K562 (cell line): ENCODE measurements at regions not wholly inside any gene's neighbourhood (a gene's known extent, or its start where the extent isn't known, plus 50 kb on each side); places are given as distances from the start of the nearest gene placed in this dataset.

Experiments used
- ATAC-seq: fragments of 200-7000 bp; cut with Tn5 transposase; 3 replicates; pipeline ENCODE4 v1.9.1; 2020; ENCODE audit warnings: moderate library complexity
- BruUV-seq: library from RNA; stranded (reverse); fragments of 400-500 nt; replicated peaks from 2 replicates; lab custom pipeline; 2021; lab: Mats Ljungman, UMichigan
- CTCF ChIA-PET: fragments of 300-600 bp; formaldehyde crosslinking; extraction: SDS; loops from one replicate; lab custom pipeline; 2021; ENCODE audit warnings: low intra/inter-chr PET ratio; lab: Yijun Ruan, JAX
- POLR2A ChIA-PET: fragments of 300-600, 350-650 bp; sonication (Branson Sonifier 250); formaldehyde crosslinking; extraction: SDS; loops from one replicate; lab custom pipeline; 2021; ENCODE audit warnings: antibody characterized with exemption, inconsistent platforms; lab: Yijun Ruan, JAX
- DNase-seq, 4 experiments: peaks; one replicate each; pipeline versions ENCODE4 v3.0.0 to v3.0.0-alpha.2; 2011 to 2018; ENCODE audit warnings: low spot score in 3 of 4, mixed read lengths in 3 of 4; ENCODE audit errors: extremely low read depth in 1 of 4
- FAIRE-seq: peaks from 2 replicates; lab custom pipeline; 2011; peaks lifted over from hg19 to GRCh38; lab: Jason Lieb, UNC
- H2AFZ ChIP-seq: 2 replicates; pipeline ENCODE4 v1.6.0; 2011; ENCODE audit warnings: low read depth, low read length, control low read depth, inconsistent platforms
- H3K27ac ChIP-seq: fragments of 200-600 bp; 3 replicates; pipeline ENCODE4 v1.8.0; 2011; ENCODE audit warnings: low read depth, mild to moderate bottlenecking, control low read depth, inconsistent platforms, low read length, moderate library complexity, mixed read lengths; ENCODE audit errors: extremely low read depth
- H3K27me3 ChIP-seq, 2 experiments: fragments of 300-600 bp in 1 of 2; 2 replicates in 1 of 2; 3 replicates in 1 of 2; pipeline versions ENCODE4 v1.6.0 to v1.8.0; 2011; ENCODE audit warnings: inconsistent platforms in 2 of 2, low read length in 2 of 2, mild to moderate bottlenecking in 1 of 2, mixed read lengths in 1 of 2, moderate library complexity in 1 of 2; ENCODE audit not compliant: control insufficient read depth in 2 of 2, insufficient read depth in 2 of 2
- H3K36me3 ChIP-seq: fragments of 300-600 bp; 3 replicates; pipeline ENCODE4 v1.8.0; 2011; ENCODE audit warnings: mild to moderate bottlenecking, low read length, inconsistent platforms; ENCODE audit not compliant: control insufficient read depth, insufficient read depth
- H3K4me1 ChIP-seq, 2 experiments: fragments of 200-600 bp in 1 of 2; replicated peaks in 1 of 2; 2 replicates in 1 of 2; 3 replicates in 1 of 2; pipeline versions ENCODE4 v1.5.1 to v1.8.0; 2011; ENCODE audit warnings: inconsistent platforms in 2 of 2, low read length in 2 of 2, mild to moderate bottlenecking in 1 of 2, mixed read lengths in 1 of 2, moderate library complexity in 1 of 2; ENCODE audit not compliant: control insufficient read depth in 2 of 2, insufficient read depth in 2 of 2
- H3K4me2 ChIP-seq: 2 replicates; pipeline ENCODE4 v1.6.1; 2011; ENCODE audit warnings: low read length, control low read depth, inconsistent platforms, mixed read lengths; ENCODE audit not compliant: insufficient read depth
- H3K4me3 ChIP-seq: fragments of 200-600 bp; sonication (generic), shearing (Covaris generic); 2 replicates; pipeline ENCODE4 v1.5.1; 2016; ENCODE audit warnings: control low read depth, inconsistent platforms
- H3K79me2 ChIP-seq: fragments of 200-600 bp; 3 replicates; pipeline ENCODE4 v1.8.0; 2011; ENCODE audit warnings: low read length, inconsistent platforms; ENCODE audit not compliant: control insufficient read depth, insufficient read depth
- H3K9ac ChIP-seq, 2 experiments: 2 replicates each; pipeline versions ENCODE4 v1.6.0 to v1.6.1; 2011; ENCODE audit warnings: low read depth in 2 of 2, low read length in 2 of 2, control low read depth in 1 of 2, inconsistent platforms in 1 of 2, mild to moderate bottlenecking in 1 of 2, mixed read lengths in 1 of 2; ENCODE audit not compliant: insufficient read depth in 1 of 2
- H3K9me1 ChIP-seq: one replicate; pipeline ENCODE4 v1.6.0; 2011; ENCODE audit warnings: inconsistent platforms, mild to moderate bottlenecking, low read length, moderate library complexity; ENCODE audit not compliant: control insufficient read depth, insufficient read depth
- H3K9me3 ChIP-seq: replicated peaks from 2 replicates; pipeline ENCODE4 v1.5.1; 2011; ENCODE audit warnings: low read depth, low read length, inconsistent platforms; ENCODE audit not compliant: control insufficient read depth, insufficient read depth
- H4K20me1 ChIP-seq: replicated peaks from 2 replicates; pipeline ENCODE4 v1.6.1; 2011; ENCODE audit warnings: low read length, inconsistent platforms, mixed read lengths; ENCODE audit not compliant: control insufficient read depth, insufficient read depth
- ASH1L ChIP-seq: fragments of 450-650 bp; IDR thresholded peaks from 2 replicates; pipeline ENCODE4 v1.6.1; 2018; ENCODE audit warnings: borderline replicate concordance, mild to moderate bottlenecking, low read depth; ENCODE audit not compliant: partially characterized antibody
- ELK1 ChIP-seq: sonication (generic); formaldehyde crosslinking; IDR thresholded peaks from 2 replicates; pipeline ENCODE4 v1.8.1; 2022; ENCODE audit warnings: missing genetic modification reagents
- FUS ChIP-seq: fragments of 200-400 bp; formaldehyde crosslinking; optimal IDR thresholded peaks from 2 replicates; pipeline ENCODE3; 2017; ENCODE audit warnings: low read depth, low read length
- NCOA1 ChIP-seq: fragments of 450-650 bp; IDR thresholded peaks from 2 replicates; pipeline ENCODE4 v1.6.1; 2016; ENCODE audit warnings: low read depth
- PCBP2 ChIP-seq: fragments of 200-400 bp; formaldehyde crosslinking; IDR thresholded peaks from 2 replicates; pipeline ENCODE4 v1.6.1; 2018; ENCODE audit warnings: low read length, low read depth, mild to moderate bottlenecking, moderate library complexity; ENCODE audit not compliant: poor library complexity, severe bottlenecking
- SMAD4 ChIP-seq: fragments of 250-450 bp; sonication (Bioruptor Pico); conservative IDR thresholded peaks from 2 replicates; pipeline ENCODE4 v1.8.0; 2021; ENCODE audit warnings: inconsistent platforms, mild to moderate bottlenecking, moderate library complexity
- XRCC5 ChIP-seq: fragments of 200-400 bp; formaldehyde crosslinking; IDR thresholded peaks from 2 replicates; pipeline ENCODE4 v1.6.1; 2017; ENCODE audit warnings: low read depth, mild to moderate bottlenecking, low read length
- ZNF143 ChIP-seq: sonication (generic); formaldehyde crosslinking; IDR thresholded peaks from 2 replicates; pipeline ENCODE4 v1.9.0; 2022; ENCODE audit warnings: mild to moderate bottlenecking, missing genetic modification reagents
- WGBS: fragments of 100-300 bp; shearing (Covaris generic); methylation state at CpG from one replicate; pipeline ENCODE4 v1.1.6; 2016; ENCODE audit warnings: low coverage, mixed read lengths; ENCODE audit not compliant: insufficient coverage; ENCODE audit errors: missing lambda C conversion rate; 5-methylcytosine and 5-hydroxymethylcytosine counted together
- in situ Hi-C: fragments of 300-500 bp; cut with MboI; formaldehyde crosslinking; loops from 4 replicates; pipeline ENCODE4 v1.15.0; 2018; ENCODE audit warnings: inconsistent platforms, mixed read lengths
- intact Hi-C: fragments of 100-400 bp; cut with micrococcal nuclease; formaldehyde crosslinking; loops from 2 replicates; pipeline ENCODE4 v1.14.2; 2022

- H2AFZ ChIP-seq: no peak overlapping the region
- TF ChIP-seq PCBP2 (no peak), ELK1 (CRISPR knock-in tag) (no peak), NCOA1 (no peak), FUS (no peak), ZNF143 (CRISPR knock-in tag) (no peak), ASH1L (no peak), SMAD4 (no peak), XRCC5 (no peak)
- H3K9me1 ChIP-seq: no peaks in the 10 kb centered on the region
- H3K4me3 ChIP-seq: no peak overlapping the region
- no peaks in the 10 kb centered on the region; a peak in 1 of 5 replicates for H3K4me1 ChIP-seq
- no peaks in the 10 kb centered on the region for H4K20me1 ChIP-seq
- H3K36me3 ChIP-seq: no peaks in the 10 kb centered on the region
- POLR2A ChIA-PET: interaction anchor here (1.2 kb wide), 1 partner anchor 10 kb away, joined by 4 read pairs; no protein-coding TSS in a partner anchor
- no peaks in the 10 kb centered on the region for H3K9me3 ChIP-seq
- no peak overlapping the region for H3K27ac ChIP-seq
- no TSS peak for BruUV-seq
- no peak overlapping the region for H3K9ac ChIP-seq
- no peak for FAIRE-seq
- CTCF ChIA-PET: no interaction called here
- intact Hi-C loops: no loop called here
- H3K27me3 ChIP-seq: peaks cover 0 to 9% of the 10 kb centered on the region in 2 experiments; a peak in 3 of 5 replicates
- in situ Hi-C loops: no loop called here
- DNase-seq: no peak
- H3K4me2 ChIP-seq: no peak overlapping the region
- H3K79me2 ChIP-seq: no peaks in the 10 kb centered on the region
- no peak for ATAC-seq
- 4% methylated on average over 2 of the region's 2 CpGs for WGBS
These were observed 66.1 kb upstream of the BCAT1 start for GRCh38 chr12:25014961-25015360.
